NCI-H2107 treated with DMSO at 0.1 percent for 48 hours (cell line): ENCODE measurements at regions not wholly inside any gene's neighbourhood (a gene's known extent, or its start where the extent isn't known, plus 50 kb on each side); places are given as distances from the start of the nearest gene placed in this dataset.

ENCODE experiments used
- DNase-seq: peaks from one replicate; lab custom pipeline; 2025; ENCODE audit not compliant: unreplicated experiment; lab: John Stamatoyannopoulos, UW

DNA sequence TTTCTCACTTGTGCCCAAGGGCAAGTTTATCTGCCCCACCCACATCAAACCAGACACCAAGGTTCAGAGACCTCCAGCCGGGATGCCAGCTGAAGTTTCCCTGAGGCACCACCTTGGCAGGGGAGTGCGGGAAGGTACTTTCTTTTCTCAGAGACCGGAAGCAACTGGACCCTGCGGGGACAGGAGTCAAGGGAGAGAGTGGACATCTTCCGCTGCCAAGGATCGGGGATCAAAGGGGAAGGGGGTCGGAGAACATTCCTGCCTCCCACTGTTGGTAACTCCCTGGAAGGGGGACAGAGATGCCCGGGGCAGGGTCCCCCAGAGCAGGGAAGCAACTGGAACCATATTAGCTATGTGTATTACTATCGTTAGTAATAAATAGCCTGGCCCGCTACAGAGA is 161.8 kb downstream of the DICER1 start:
- no peak for DNase-seq

DNA sequence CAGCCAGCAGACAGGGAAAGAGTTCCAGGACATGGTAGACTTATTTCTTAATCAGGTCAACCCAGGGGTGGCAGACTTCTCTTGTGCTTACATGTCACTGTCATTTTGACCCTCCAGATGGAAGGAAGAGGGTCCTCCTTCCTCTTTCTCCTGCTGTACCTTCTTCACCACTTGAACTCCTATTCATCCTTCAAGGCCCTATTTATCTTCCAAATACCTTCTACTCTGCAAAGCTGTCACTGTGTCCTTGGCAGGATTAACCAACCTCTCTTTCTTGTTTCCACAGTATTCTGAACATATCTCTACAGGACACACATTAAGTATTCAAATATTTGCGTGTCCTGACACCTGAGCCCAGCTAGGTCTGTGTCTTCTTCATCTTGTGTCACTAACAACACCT is 163.1 kb downstream of the DICER1 start:
- DNase-seq: no peak

DNA sequence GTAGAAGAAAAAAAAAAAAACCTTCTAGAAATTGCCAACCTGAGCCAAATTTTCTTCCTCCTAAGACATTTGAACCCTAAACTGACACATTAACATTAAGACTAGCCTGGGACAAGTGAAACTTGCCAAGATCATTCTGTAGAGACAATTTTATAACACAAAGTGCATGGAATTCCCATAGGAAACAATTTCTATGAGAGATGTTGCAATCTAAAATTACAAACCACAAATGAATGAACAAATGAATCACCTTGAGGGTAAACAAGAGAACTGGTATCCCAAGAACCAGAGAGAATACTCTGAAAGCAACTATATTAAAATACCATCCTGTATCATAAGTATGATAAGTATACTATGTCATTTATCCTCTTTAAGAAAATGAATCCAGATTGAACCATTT is 165.3 kb downstream of the DICER1 start:
- DNase-seq: no peak

DNA sequence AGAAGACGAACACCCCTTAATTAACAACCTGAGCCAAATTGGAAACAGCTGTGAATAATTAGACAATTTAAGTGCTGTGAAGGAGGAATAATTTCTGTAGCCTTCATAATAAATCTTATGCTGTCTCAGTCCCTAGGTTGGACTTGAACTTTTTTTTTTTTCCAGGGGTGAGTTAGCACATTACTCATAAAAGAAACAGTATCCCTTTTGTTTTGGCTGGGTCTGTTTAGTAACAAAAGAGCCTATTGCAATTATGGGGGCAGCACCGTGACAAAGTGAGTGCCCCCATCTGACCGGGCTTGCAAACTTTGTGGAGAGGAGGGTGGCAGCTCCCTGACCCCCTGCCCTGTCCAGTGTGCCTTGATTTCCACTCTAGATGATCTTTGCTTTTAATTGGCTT is 167.4 kb downstream of the DICER1 start:
- no peak for DNase-seq

DNA sequence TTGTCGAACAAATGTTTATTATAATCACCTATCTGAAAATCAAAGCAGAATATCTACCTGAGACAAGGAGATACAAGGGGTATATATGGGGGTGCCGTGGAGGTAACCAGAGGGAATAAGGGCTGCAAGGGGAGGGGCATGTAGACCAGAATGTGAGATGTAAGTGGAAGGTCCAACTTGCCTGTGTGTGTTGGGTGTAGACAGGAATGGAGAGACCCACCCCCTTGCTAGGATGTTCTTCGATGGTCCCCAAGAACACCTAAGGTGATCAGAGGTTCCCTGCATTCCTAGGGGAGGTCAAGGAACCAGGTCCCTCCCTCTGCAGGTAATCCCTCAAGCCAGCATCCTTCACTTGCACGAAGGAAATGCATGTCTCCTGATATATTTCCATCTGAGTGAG is 167.9 kb downstream of the DICER1 start:
- no peak for DNase-seq

DNA sequence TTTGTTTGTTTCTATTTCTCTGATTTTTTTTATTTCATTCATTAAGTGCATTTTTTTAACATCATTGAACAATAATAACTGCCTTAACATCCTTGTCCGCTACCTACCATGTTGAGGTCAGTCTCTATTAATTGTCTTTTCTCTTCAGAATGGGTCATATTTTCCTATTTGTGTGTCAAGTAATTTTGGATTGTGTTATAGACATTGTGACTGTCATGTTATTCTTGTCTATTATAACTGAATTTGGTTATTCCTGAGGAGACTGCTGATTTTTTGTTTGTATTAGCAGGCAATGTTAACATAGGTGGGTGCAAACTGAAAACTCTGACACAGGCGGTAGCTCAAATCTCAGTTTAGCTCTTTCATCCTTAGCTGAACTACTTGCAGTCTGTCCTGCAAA is 169.9 kb downstream of the DICER1 start:
- no peak for DNase-seq

DNA sequence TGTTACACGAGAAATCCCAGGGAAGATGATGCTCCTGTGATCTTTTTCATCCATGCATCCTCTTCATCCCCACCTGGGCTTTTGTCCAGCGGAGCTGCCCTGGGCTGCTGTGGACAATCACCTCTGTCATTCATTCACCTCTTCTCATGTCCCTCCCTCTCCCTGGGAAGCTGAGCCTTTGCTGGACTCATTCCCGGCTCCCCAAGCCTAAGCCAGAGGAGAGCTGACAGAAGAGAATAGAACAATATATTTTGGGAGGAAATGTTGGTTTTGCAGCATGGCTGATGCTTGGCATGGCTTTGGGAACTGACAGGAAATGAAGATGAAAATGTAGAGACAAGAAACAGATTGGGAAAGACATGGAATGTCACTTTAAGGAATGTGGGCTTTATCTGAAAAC is 177.4 kb downstream of the DICER1 start:
- no peak for DNase-seq

DNA sequence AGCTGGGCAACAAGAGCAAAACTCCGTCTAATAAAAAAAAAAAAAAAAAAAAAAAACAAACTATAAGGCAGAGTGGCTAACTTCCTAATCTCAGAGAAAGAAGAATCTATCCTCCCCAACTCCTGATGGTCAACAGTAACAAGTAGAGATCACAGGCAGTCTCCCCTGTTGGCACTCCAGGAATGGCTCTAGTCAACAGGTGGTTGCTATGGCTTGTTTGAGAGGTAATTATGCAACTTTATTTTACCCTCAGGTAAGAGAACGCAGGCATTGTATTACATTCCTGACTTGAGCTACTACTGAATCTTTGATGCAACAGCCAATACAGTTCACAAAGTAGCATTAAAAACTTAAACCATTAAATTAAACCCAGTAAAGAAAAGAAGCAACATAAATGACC is 180.3 kb downstream of the DICER1 start:
- DNase-seq: no peak

DNA sequence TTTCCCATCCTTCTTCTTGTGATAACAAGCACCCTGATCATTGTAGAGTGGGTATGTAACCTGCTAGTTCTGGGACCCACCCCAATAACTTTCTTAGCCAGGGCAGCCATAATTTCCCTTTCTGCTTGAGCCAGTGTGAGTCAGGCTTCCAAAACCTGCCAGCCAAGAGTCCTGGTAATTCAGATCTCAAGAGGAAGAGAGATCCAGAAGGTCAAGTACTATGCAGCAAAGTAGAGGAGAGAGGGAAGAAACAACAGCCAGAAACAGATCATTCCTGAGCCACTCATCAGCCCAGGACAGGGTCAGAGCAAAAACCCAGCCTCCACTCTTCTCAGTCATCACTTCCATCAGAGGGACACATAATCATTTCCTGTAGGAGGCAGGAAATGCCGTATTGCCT is 182.0 kb downstream of the DICER1 start:
- DNase-seq: no peak

DNA sequence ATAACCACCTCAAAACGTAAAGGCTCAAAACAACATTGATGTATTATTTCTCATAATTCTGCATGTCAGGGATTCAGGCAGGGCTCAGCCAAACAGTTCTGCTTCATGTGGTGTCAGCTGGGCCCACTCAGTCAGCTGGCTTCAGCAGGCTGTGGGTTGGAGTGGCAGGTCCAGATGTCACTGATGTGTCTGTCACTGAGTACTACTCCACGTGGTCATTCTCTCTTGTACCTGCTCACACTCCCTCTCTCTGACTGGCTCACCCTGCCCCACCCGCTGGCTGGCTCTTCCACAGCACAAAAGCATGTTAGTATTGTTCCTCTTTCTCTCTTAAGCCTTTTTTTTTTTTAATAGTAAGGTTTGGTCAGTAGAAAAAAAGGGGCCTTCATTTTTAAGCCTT is 182.4 kb downstream of the DICER1 start:
- DNase-seq: no peak

DNA sequence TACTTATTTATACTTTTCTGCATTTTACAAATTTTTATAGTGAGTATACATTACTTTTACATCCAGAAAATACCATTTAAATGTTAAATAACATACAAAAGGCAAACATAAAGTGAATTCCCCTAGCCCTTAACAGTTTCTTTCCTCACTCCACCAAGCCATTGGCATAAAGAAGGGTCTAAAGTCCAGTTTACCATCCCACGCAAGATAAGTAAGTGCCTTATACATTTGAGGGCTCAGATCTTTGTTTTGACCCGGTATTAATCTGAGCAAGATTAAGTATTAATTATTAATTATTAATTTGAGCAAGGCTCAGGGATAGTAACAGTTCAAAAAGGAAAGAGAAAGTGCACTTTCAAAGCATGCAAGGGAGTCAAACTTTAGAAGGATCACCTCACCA is 182.9 kb downstream of the DICER1 start:
- no peak for DNase-seq

DNA sequence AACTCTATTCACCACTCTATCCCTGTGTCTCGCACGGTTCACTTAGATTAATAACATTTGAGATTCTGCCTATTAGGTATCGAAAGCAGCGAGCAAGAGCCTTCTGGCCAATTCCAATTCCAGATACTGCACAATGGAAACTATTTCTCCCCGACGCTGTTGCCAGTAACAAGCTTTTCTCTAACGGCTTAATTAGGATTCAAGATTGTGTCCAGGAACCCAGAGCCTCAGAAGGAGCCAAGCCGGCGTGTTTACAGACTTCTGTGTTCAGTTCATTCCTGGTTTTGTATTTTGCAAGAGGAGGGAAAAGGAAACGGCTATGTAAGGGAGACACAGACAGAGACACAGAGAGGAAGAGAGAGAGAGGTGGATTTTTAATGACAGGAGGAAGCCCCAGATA is 185.6 kb downstream of the DICER1 start:
- no peak for DNase-seq

DNA sequence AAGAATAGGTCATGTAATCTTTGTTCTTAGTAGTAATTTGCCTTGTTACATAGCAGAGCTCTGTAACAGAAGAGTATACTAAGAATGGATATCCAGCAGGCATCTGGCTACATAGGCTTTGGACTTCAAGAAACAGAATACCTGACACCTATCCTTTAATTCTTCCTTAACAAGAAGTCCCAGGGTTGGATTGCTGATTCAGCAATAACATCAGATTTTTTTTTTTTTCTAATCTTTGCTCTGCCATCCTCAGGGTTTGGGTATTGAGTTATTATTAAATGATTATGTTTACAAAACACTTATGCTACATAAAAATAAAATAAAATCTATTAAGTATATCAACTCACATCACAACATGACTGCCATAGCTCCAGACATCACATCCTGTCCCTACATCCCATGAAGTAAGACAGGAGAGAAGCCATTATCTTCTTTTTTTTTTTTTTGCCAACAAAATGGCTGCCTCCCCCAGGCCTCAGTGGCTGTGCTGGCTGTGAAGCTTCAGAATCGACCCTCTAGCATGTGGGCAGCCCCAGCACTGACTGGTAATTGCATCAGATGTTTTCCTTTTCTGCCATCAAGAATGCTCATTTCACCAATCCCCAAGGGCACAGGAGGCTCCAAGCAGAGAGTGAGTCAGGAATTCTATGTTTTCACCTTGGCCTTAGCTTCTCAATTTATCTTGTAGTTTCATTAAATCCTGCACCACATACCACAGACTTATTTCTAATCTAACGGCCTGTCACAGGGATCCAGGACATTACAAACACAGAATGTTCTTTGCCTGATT is 186.2 kb downstream of the DICER1 start:
- no peak for DNase-seq

DNA sequence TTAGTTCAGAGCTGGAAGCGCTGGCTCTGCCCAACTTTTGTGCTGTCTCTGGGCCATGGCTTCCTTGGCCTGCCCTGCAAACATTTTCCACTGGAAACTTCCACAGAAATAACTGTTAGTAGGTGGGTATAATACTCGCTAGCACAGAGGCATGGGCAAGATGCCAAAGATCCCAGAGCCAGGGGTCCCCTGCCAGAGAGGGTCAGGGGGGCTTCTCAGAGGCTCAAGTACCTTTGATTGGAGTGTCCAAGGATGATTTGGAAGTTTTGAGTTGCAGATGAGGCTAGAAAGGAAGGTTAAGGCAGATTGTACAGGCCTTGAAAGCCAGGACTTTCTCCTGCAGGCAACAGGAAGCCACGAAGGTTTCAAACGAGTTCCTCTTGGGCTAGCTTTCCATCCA is 187.6 kb downstream of the DICER1 start:
- no peak for DNase-seq

DNA sequence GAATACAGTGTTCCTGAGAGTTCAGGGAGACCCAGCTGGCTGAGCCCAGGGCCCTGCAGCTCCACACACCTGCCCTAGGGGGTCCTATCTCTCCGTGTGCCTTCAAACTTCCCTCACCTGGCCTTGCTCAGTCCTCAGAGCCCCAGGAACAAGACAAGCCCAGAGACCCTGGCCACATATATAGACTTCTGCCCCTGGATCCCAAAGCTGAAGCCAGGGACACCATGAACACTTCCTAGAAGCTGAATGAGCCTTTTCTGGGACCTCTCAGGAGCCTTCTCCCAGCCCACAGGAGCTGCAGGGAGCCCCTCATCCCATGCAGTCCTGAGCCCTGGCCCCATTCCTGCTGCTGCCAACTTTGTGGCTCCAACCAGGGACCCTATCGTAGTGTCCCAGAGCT is 190.5 kb downstream of the DICER1 start:
- DNase-seq: no peak

DNA sequence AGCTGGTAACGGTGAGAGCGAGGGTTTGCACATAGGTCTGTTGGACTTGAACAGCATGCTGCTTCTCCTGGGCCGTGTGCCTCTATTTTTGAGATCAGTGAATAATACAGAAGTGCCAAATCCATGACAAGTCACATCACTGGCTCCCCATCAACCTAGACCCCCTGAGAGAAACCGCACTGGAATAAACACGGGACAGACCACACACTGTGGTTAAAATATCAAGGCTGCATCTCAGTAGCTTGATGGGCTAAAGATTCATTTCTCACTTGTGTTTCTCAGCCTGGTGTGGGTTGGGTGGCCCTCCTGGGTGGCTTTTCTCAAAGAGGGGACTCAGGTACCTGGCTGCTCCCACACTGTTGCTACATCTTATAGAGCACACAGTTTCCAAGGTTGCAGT is 191.0 kb downstream of the DICER1 start:
- DNase-seq: no peak

DNA sequence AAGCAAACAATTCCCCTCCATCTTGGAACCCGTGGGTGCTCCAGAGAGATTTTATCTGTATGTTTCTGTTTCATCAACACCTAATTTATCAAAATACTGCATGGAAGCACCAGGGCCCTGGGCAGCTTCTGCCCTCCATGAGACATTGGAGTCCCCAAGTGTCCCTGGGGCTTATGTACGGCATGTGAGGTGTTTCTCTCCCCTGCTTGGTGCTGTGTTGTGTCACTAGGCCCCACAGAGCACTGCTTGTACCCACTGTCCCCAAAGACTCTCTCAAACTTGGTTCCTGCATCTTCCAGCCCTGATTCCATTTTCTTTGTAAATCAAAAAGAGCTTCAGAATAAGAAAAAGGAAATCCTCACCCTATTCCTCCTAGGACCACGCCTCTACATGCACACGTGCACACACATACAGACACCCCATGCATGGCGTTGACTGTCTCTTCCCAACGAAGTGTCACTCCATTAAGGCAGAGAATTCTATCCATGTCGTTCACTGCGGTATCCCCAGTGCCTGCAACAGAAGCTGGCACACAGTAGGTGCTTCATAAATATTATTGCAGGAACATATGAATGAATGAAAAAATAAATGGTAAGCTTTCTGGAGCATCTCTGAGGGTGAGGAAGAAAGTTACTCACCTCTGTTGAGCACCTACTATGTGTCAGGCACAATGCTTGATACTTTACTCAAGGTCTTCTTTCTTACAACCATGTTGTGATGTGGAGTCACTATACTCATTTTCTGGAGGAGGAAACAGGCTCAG is 191.6 kb downstream of the DICER1 start:
- DNase-seq: no peak

DNA sequence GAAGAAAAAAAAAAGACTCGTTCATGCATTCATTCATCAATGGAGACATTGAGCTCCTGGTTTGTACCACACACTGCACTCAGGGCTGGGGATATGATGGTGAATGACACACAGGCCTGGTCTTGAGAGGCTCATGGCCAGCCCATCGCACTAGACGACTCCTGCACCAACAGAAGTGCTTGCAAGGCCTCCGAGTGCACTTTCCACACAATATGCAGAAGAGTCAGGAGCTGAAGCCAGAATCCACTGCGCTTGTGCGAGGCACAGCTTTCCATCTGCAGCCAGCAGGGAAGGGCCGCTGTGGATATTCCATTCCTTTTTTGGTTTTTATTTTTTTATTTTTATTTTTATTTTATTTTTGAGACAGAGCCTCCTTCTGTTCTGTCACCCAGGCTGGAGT is 192.4 kb downstream of the DICER1 start:
- no peak for DNase-seq

DNA sequence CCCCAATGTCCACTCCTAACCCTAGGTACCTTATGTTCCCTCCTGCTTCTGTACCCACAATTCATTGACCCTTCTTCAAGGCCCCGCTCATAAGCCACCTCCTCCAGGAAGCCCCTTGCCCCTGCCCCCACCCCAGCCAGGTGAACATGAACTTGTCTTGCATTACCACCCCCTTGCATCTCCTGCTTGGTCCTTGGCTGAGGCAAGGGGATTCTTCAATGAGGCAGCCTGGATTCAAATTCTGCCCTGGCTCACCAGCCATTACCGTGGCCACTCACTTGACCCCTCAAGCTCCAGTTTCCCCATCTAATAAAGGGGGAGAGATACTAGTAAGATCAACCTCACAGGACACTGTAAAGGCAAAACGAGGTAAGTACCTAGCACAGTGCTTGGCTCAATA is 193.1 kb downstream of the DICER1 start:
- no peak for DNase-seq

DNA sequence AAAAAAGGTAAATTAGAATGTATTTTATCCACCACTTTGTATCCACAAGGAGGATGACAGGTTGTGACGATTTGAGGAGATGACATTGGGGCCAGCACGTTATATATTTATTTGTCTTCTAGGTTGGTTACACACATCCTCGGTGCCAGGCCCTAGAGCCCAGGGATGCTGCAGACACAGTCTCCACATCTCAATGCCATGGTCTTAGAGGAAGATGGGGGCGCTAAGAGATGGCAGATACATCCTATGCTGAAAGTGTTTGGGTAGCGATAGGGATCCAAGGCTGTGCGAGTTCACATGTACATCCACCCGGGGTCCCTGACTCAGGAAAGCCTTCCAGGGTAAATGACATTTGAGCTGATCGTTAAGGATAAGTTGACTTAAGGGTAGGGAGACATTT is 193.1 kb upstream of the GSC start:
- DNase-seq: no peak

DNA sequence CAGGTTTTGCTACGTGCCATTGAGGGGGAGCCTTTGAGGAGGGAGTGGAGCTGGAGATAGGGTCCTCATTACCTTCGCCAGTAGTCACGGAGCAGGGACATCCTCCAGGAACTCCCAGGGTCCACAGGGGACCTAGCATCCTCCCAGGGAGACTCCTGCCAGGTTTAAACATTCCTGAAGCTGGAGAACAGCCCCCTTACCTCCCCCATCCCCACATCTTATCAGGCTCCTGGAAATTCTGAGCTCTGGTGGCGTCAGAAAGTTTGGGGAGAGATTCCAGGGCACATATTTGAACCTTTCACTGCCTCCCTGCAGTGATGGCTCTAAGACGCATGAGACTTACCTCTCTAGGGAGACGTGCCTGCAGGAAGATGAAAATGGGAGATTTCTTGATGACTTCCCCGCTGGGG is 192.3 kb upstream of the GSC start:
- DNase-seq: no peak

DNA sequence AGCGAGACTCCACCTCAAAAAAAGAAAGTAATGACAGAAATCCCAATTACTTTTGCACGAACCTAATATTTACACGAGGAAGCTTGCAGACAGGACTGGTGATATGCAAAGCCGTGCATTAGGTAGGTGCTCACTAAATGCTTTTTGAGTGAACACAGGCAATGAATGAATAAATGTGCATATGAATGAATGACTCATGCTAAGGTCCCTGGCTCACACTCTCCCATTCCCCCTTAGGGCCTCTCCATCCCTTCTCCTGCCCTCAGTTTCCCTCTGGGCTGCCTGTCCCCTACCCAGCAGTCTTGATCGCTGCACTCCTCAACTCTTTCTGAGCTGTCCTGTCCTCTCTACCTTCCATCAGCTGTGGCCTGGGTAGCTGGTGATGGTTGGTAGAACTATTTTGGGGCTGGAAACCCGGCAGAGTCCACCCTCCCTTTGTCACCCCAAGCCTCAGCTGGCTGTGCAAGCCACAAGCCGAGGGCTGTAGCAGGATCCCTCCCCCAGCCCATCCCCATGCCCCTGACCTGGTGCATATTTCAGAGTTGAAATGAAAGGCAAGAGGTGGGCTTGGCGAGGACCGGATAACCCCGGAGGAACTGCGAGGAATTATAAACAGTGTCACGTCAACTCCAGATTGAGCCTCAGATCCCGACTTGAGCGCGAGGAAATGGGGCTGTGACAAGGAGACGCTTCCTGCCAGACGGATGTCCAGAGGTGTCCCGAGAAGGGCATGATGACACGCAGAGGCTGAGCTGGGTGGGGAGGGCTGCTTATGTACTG is 191.7 kb upstream of the GSC start:
- no peak for DNase-seq
